Suprapubic skin (tissue), 4 donors: ENCODE measurements at regions not wholly inside any gene's neighbourhood (a gene's known extent, or its start where the extent isn't known, plus 50 kb on each side); places are given as distances from the start of the nearest gene placed in this dataset.

Source experiments
- DNase-seq, 2 donors: peaks; one replicate each; pipeline ENCODE4 v3.0.0-alpha.2; 2019; ENCODE audit warnings: low spot score in 2 of 2
- H3K27ac ChIP-seq: fragments of 200-600 bp; sonication (generic); one replicate; pipeline ENCODE4 v1.5.1; 2019
- H3K27me3 ChIP-seq: fragments of 200-600 bp; sonication (generic); one replicate; pipeline ENCODE4 v1.5.1; 2019
- H3K36me3 ChIP-seq: fragments of 200-600 bp; sonication (generic); one replicate; pipeline ENCODE4 v1.5.1; 2019
- H3K4me1 ChIP-seq: fragments of 200-600 bp; sonication (generic); one replicate; pipeline ENCODE4 v1.5.1; 2019
- H3K4me3 ChIP-seq: fragments of 200-600 bp; sonication (generic); one replicate; pipeline ENCODE4 v1.5.1; 2019; ENCODE audit warnings: mild to moderate bottlenecking
- H3K9me3 ChIP-seq: fragments of 200-600 bp; sonication (generic); one replicate; pipeline ENCODE4 v1.5.1; 2019
- CTCF ChIP-seq, 2 donors: fragments of 200-600 bp in 1 of 2; fragments of 450-650 bp in 1 of 2; sonication (generic) in 1 of 2; IDR thresholded peaks; one replicate each; pipeline ENCODE4 v1.5.1; 2016 to 2019; ENCODE audit warnings: antibody characterized with exemption in 2 of 2, mild to moderate bottlenecking in 1 of 2, moderate library complexity in 1 of 2
- EP300 ChIP-seq: sonication (generic); formaldehyde crosslinking; IDR thresholded peaks from one replicate; pipeline ENCODE4 v1.6.1; 2017; ENCODE audit warnings: antibody characterized with exemption
- POLR2A ChIP-seq, 2 donors: fragments of 450-650 bp; IDR thresholded peaks; one replicate each; pipeline ENCODE4 v1.6.1; 2017; ENCODE audit warnings: antibody characterized with exemption in 2 of 2, mild to moderate bottlenecking in 2 of 2, moderate library complexity in 2 of 2
- POLR2AphosphoS5 ChIP-seq, 3 donors: sonication (generic); formaldehyde crosslinking; IDR thresholded peaks; one replicate each; pipeline ENCODE4 v1.6.1; 2017; ENCODE audit warnings: antibody characterized with exemption in 3 of 3
- WGBS: methylation state at CpG from one replicate; pipeline ENCODE4 v1.1.5; 2018; 5-methylcytosine and 5-hydroxymethylcytosine counted together

GRCh38 chr12:17550011-17550410 is 540.0 kb downstream of the RERGL start:
- Histone ChIP-seq H3K27ac (no peak overlapping the region), H3K27me3 (no peaks in the 10 kb centered on the region), H3K4me3 (no peak overlapping the region), H3K36me3 (no peaks in the 10 kb centered on the region), H3K4me1 (no peaks in the 10 kb centered on the region), H3K9me3 (peaks cover 4% of the 10 kb centered on the region)
- no peak for DNase-seq
- TF ChIP-seq CTCF (IDR thresholded peaks at IDR 0.05) (no peak), POLR2A (IDR thresholded peaks at IDR 0.05) (no peak), EP300 (no peak), POLR2AphosphoS5 (IDR thresholded peaks at IDR 0.05) (no peak)
- 95% methylated on average over 1 of the region's 1 CpG for WGBS

GRCh38 chr12:17540921-17541320 is 549.1 kb downstream of the RERGL start:
- Histone ChIP-seq H3K4me1 (no peaks in the 10 kb centered on the region), H3K4me3 (no peak overlapping the region), H3K27me3 (no peaks in the 10 kb centered on the region), H3K36me3 (no peaks in the 10 kb centered on the region), H3K9me3 (no peaks in the 10 kb centered on the region), H3K27ac (no peak overlapping the region)
- 69% methylated on average over 2 of the region's 2 CpGs for WGBS
- no peak for TF ChIP-seq EP300
- TF ChIP-seq CTCF (IDR thresholded peaks at IDR 0.05): no peak
- no peak for TF ChIP-seq POLR2AphosphoS5 (IDR thresholded peaks at IDR 0.05)
- no peak for TF ChIP-seq POLR2A (IDR thresholded peaks at IDR 0.05)
- no peak for DNase-seq

- DNase-seq: no peak
- WGBS: 15% methylated on average over 2 of the region's 2 CpGs
- TF ChIP-seq CTCF (IDR thresholded peaks at IDR 0.05): no peak
- no peak for TF ChIP-seq POLR2A (IDR thresholded peaks at IDR 0.05)
- TF ChIP-seq POLR2AphosphoS5 (IDR thresholded peaks at IDR 0.05): no peak
- TF ChIP-seq EP300: no peak
- H3K27me3 ChIP-seq: no peaks in the 10 kb centered on the region
- H3K4me3 ChIP-seq: no peak overlapping the region
- no peaks in the 10 kb centered on the region for H3K4me1 ChIP-seq
- H3K36me3 ChIP-seq: no peaks in the 10 kb centered on the region
- no peak overlapping the region for H3K27ac ChIP-seq
- H3K9me3 ChIP-seq: no peaks in the 10 kb centered on the region
Measured at GRCh38 chr12:17528394-17528793, 561.6 kb downstream of the RERGL start.

- Histone ChIP-seq H3K4me1 (no peaks in the 10 kb centered on the region), H3K9me3 (no peaks in the 10 kb centered on the region), H3K36me3 (no peaks in the 10 kb centered on the region), H3K27ac (no peak overlapping the region), H3K4me3 (no peak overlapping the region), H3K27me3 (no peaks in the 10 kb centered on the region)
- WGBS: 27% methylated on average over 1 of the region's 1 CpG
- TF ChIP-seq EP300 (no peak), POLR2AphosphoS5 (IDR thresholded peaks at IDR 0.05) (no peak), CTCF (IDR thresholded peaks at IDR 0.05) (no peak), POLR2A (IDR thresholded peaks at IDR 0.05) (no peak)
- DNase-seq: no peak
Measured at GRCh38 chr12:17527021-17527420, 563.0 kb downstream of the RERGL start.

GRCh38 chr12:17511369-17511768 is 578.6 kb downstream of the RERGL start:
- H3K9me3 ChIP-seq: no peaks in the 10 kb centered on the region
- WGBS: 51% methylated on average over 1 of the region's 1 CpG
- no peaks in the 10 kb centered on the region for H3K4me1 ChIP-seq
- no peak overlapping the region for H3K27ac ChIP-seq
- TF ChIP-seq EP300 (no peak), POLR2AphosphoS5 (IDR thresholded peaks at IDR 0.05) (no peak), CTCF (IDR thresholded peaks at IDR 0.05) (no peak), POLR2A (IDR thresholded peaks at IDR 0.05) (no peak)
- no peak for DNase-seq
- no peak overlapping the region for H3K4me3 ChIP-seq
- H3K27me3 ChIP-seq: no peaks in the 10 kb centered on the region
- H3K36me3 ChIP-seq: no peaks in the 10 kb centered on the region
